Neural progenitor cell (in vitro differentiated cells): ENCODE measurements at regions not wholly inside any gene's neighbourhood (a gene's known extent, or its start where the extent isn't known, plus 50 kb on each side); places are given as distances from the start of the nearest gene placed in this dataset.

ENCODE experiments used
- EZH2 ChIP-seq: fragments of 200-600 bp; sonication (generic); IDR thresholded peaks from 2 replicates; pipeline ENCODE4 v1.6.1; 2017; ENCODE audit warnings: antibody characterized with exemption, mild to moderate bottlenecking, moderate library complexity
- EZH2phosphoT487 ChIP-seq: fragments of 200-600 bp; sonication (generic); IDR thresholded peaks from 2 replicates; pipeline ENCODE4 v1.6.1; 2017; ENCODE audit warnings: antibody characterized with exemption
- TF ChIP-seq, protein P1 (sequence below): fragments of 200-600 bp; sonication (generic); IDR thresholded peaks from 2 replicates; pipeline ENCODE4 v1.5.1; 2017; ENCODE audit warnings: antibody characterized with exemption, mild to moderate bottlenecking

DNA sequence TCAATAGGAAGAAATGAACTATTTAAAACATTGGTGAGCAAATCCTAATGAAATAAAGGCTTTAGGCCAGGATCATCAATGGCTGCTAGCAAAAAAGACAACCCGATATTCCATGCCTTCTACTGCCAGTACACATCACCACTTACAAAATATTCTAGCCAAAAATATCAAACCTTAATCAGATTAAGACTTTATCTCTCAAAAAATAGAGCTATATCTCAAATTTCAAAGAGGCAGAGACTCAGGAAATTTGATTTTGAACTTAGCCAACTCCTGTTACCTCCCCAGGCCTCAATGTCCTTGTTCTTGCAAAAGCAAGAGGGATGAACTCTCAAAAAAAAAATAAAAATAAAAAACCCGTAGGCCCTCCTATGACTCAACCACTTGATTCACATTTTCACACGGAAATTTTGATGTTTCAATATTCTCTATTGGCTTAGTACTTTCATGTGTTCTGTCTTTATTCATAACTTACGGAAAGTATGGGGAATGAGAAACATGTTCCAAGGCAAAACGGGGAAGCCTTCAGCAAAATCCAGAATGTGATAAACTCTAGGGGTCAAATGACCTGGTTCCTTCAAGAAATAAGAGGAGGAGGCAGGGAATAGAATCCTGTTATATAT lies 273.3 kb upstream of the ZPLD1 start:
- TF ChIP-seq, protein P1, sequence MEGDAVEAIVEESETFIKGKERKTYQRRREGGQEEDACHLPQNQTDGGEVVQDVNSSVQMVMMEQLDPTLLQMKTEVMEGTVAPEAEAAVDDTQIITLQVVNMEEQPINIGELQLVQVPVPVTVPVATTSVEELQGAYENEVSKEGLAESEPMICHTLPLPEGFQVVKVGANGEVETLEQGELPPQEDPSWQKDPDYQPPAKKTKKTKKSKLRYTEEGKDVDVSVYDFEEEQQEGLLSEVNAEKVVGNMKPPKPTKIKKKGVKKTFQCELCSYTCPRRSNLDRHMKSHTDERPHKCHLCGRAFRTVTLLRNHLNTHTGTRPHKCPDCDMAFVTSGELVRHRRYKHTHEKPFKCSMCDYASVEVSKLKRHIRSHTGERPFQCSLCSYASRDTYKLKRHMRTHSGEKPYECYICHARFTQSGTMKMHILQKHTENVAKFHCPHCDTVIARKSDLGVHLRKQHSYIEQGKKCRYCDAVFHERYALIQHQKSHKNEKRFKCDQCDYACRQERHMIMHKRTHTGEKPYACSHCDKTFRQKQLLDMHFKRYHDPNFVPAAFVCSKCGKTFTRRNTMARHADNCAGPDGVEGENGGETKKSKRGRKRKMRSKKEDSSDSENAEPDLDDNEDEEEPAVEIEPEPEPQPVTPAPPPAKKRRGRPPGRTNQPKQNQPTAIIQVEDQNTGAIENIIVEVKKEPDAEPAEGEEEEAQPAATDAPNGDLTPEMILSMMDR: no peak
- no peak for TF ChIP-seq EZH2phosphoT487
- no peak for TF ChIP-seq EZH2
